Fibroblast of lung (primary cell): ENCODE measurements at regions not wholly inside any gene's neighbourhood (a gene's known extent, or its start where the extent isn't known, plus 50 kb on each side); places are given as distances from the start of the nearest gene placed in this dataset.

Experiments used
- EZH2 ChIP-seq: IDR thresholded peaks from 2 replicates; pipeline ENCODE4 v1.5.1; 2012; ENCODE audit warnings: low read length, control low read depth, mild to moderate bottlenecking; ENCODE audit errors: missing control alignments
- TF ChIP-seq, protein P1 (sequence below), 2 donors: IDR thresholded peaks in 1 of 2; conservative IDR thresholded peaks in 1 of 2; 1 replicate in 1 of 2; 2 replicates in 1 of 2; pipeline ENCODE4 v1.5.1; 2011 to 2012; ENCODE audit warnings: low read length in 2 of 2, control low read depth in 1 of 2, inconsistent platforms in 1 of 2, low read depth in 1 of 2, mild to moderate bottlenecking in 1 of 2

DNA sequence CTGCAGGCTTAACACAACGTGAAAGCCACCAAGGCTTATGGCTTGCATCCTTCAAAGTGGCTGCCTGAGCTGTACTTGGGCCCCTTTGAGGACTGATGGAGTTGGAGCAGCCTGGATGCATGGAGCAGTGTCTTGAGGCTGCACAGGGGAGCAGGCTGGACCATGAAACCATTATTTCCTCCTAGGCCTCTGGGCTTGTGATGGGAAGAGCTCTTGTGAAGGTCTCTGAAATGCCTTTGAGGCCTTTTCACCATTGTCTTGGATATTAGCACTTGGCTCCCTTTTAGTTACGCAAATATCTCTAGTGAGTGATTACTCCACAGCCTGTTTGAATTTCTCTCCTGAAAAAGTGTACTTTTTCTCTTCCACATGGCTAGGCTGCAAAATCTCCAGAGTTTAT, 201.2 kb upstream of the NPY start:
- TF ChIP-seq, protein P1, sequence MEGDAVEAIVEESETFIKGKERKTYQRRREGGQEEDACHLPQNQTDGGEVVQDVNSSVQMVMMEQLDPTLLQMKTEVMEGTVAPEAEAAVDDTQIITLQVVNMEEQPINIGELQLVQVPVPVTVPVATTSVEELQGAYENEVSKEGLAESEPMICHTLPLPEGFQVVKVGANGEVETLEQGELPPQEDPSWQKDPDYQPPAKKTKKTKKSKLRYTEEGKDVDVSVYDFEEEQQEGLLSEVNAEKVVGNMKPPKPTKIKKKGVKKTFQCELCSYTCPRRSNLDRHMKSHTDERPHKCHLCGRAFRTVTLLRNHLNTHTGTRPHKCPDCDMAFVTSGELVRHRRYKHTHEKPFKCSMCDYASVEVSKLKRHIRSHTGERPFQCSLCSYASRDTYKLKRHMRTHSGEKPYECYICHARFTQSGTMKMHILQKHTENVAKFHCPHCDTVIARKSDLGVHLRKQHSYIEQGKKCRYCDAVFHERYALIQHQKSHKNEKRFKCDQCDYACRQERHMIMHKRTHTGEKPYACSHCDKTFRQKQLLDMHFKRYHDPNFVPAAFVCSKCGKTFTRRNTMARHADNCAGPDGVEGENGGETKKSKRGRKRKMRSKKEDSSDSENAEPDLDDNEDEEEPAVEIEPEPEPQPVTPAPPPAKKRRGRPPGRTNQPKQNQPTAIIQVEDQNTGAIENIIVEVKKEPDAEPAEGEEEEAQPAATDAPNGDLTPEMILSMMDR (conservative IDR thresholded peaks at IDR 0.05 in 1 of 2, IDR thresholded peaks at IDR 0.05 in 1 of 2; ENCODE audit: low read depth in 1 of 2, low read length in 2 of 2) = no peak
- no peak for TF ChIP-seq EZH2
